OCI-LY7 (cell line): ENCODE measurements at regions not wholly inside any gene's neighbourhood (a gene's known extent, or its start where the extent isn't known, plus 50 kb on each side); places are given as distances from the start of the nearest gene placed in this dataset.

Experiments used
- EZH2phosphoT487 ChIP-seq: fragments of 200-600 bp; sonication (generic); IDR thresholded peaks from 2 replicates; pipeline ENCODE4 v1.6.1; 2018; ENCODE audit warnings: low read depth, borderline replicate concordance, mild to moderate bottlenecking, mixed run types, antibody characterized with exemption, low read length, moderate library complexity, mixed read lengths
- TF ChIP-seq, protein P1 (sequence below): fragments of 200-600 bp; sonication (generic); conservative IDR thresholded peaks from 2 replicates; pipeline ENCODE4 v1.5.1; 2014; ENCODE audit warnings: mild to moderate bottlenecking, antibody characterized with exemption, low read length, moderate library complexity, mixed read lengths

DNA sequence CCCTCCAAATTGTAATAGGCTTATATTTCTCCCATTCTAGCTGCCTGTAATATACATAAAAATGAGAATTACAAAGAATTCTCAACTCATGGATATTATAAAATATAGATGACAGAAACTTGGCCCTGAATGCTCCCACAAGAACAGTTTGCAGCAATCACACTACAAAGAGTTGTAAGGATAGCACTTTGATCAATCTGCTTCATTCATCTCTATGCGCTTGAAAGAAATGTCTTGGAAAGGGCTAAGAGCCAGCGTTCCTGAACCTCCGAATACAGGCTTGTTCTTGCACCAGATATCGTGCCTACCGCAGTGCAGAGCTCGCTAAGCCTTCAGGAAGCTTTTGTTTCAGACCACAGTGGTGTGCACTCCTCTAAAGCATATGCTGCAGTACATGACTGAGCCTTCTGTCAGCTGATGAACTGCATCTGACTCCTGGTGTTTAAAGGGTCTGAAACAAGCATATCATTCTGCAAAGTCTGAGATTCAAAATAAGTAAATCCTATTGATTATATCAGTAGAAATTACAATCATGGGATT lies 417.6 kb upstream of the ZFP42 start:
- TF ChIP-seq, protein P1, sequence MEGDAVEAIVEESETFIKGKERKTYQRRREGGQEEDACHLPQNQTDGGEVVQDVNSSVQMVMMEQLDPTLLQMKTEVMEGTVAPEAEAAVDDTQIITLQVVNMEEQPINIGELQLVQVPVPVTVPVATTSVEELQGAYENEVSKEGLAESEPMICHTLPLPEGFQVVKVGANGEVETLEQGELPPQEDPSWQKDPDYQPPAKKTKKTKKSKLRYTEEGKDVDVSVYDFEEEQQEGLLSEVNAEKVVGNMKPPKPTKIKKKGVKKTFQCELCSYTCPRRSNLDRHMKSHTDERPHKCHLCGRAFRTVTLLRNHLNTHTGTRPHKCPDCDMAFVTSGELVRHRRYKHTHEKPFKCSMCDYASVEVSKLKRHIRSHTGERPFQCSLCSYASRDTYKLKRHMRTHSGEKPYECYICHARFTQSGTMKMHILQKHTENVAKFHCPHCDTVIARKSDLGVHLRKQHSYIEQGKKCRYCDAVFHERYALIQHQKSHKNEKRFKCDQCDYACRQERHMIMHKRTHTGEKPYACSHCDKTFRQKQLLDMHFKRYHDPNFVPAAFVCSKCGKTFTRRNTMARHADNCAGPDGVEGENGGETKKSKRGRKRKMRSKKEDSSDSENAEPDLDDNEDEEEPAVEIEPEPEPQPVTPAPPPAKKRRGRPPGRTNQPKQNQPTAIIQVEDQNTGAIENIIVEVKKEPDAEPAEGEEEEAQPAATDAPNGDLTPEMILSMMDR, result no peak
- TF ChIP-seq EZH2phosphoT487, result no peak
